Heart left ventricle (tissue), 13 donors: ENCODE measurements at regions not wholly inside any gene's neighbourhood (a gene's known extent, or its start where the extent isn't known, plus 50 kb on each side); places are given as distances from the start of the nearest gene placed in this dataset.

ENCODE experiments used
- CTCF ChIP-seq, 12 donors: fragments of 200-600 bp; sonication (generic) in 4 of 12; IDR thresholded peaks; one replicate each; pipeline versions ENCODE4 v1.5.0 to v1.8.0; 2018 to 2022; ENCODE audit warnings: antibody characterized with exemption in 12 of 12, mild to moderate bottlenecking in 5 of 12
- POLR2A ChIP-seq, 2 donors: fragments of 450-650 bp; IDR thresholded peaks; one replicate each; pipeline ENCODE4 v1.6.1; 2017; ENCODE audit warnings: antibody characterized with exemption in 2 of 2, mild to moderate bottlenecking in 2 of 2, moderate library complexity in 2 of 2
- donor health status: ischemic (EF 13 %, LVEDD 7.1; RV severe dilation, severe dysfunction).
- donor health status: DM: no; HTN: yes; CAD: no.
- donor health status: DM: no; HTN: no; CAD: no.
- donor health status: ischemic (EF 25% LVEDD 6.9; RV normal size, moderate dysfunction).
- donor health status: ischemic (EF 25% LVEDD 5.7; RV mildly dilated, moderate dysfunction).
- donor health status: ischemic (EF 35%, LVEDD 5.7; RV mildly dilated, moderate dysfunction).
- donor health status: nonischemic (EF 11% LVEDD 7.7; RV severe dilation, severe dysfunction).
- donor health status: DM: yes; HTN: yes; CAD: no.
- donor health status: PGD.
- donor health status: ischemic (EF 29% LVEDD 5.4; RV normal size, mild dysfunction).
- donor health status: nonischemic (EF 23%, LVEDD 6.1; RV moderate dilation, normal function).

- no peak for TF ChIP-seq CTCF (IDR thresholded peaks at IDR 0.05)
- TF ChIP-seq POLR2A (IDR thresholded peaks at IDR 0.05) = no peak
These were observed 453.3 kb downstream of the DIRAS2 start for GRCh38 chr9:90189306-90189705.
